OCI-LY7 (cell line): ENCODE measurements at regions not wholly inside any gene's neighbourhood (a gene's known extent, or its start where the extent isn't known, plus 50 kb on each side); places are given as distances from the start of the nearest gene placed in this dataset.
"Not testable (repeated sequence)": the region's sequence is repeated elsewhere in the genome, so short reads cannot be mapped to it uniquely, and the experiment has no call there.

Experiments
- BruUV-seq: library from RNA; stranded (reverse); fragments of 400-500 nt; replicated peaks from 2 replicates; lab custom pipeline; 2021; lab: Mats Ljungman, UMichigan
- CTCF ChIA-PET: fragments of 300-600 bp; sonication (Branson Sonifier 250); formaldehyde crosslinking; loops from one replicate; lab custom pipeline; 2022; ENCODE audit warnings: antibody characterized with exemption; ENCODE audit not compliant: unreplicated experiment; lab: Charles Lee
- POLR2A ChIA-PET: fragments of 300-600 bp; sonication (Branson Sonifier 250); formaldehyde crosslinking; loops from one replicate; lab custom pipeline; 2022; ENCODE audit warnings: antibody characterized with exemption; lab: Charles Lee
- DNase-seq: peaks from one replicate; pipeline ENCODE4 v3.0.0-alpha.2; 2015; ENCODE audit warnings: low spot score
- H2AFZ ChIP-seq: fragments of 200-600 bp; sonication (generic), shearing (Covaris generic); 2 replicates; pipeline ENCODE4 v1.6.1; 2014; ENCODE audit warnings: mild to moderate bottlenecking, antibody characterized with exemption, low read length, moderate library complexity
- H3K27ac ChIP-seq: fragments of 200-600 bp; sonication (generic); 2 replicates; pipeline ENCODE4 v1.5.1; 2014; ENCODE audit warnings: mixed run types, low read depth, mild to moderate bottlenecking, moderate library complexity, low read length, inconsistent platforms; ENCODE audit not compliant: poor library complexity, severe bottlenecking
- H3K36me3 ChIP-seq: fragments of 200-600 bp; sonication (generic); 2 replicates; pipeline ENCODE4 v1.6.1; 2014; ENCODE audit warnings: mild to moderate bottlenecking, antibody characterized with exemption, low read length, moderate library complexity, mixed read lengths; ENCODE audit not compliant: insufficient read depth
- H3K4me1 ChIP-seq: fragments of 200-600 bp; sonication (generic); 2 replicates; pipeline ENCODE4 v1.5.1; 2014; ENCODE audit warnings: mild to moderate bottlenecking, low read length; ENCODE audit not compliant: insufficient read depth, poor library complexity, severe bottlenecking
- H3K4me2 ChIP-seq: fragments of 200-600 bp; sonication (generic); 2 replicates; pipeline ENCODE4 v1.6.1; 2014; ENCODE audit warnings: mild to moderate bottlenecking, low read length
- H3K4me3 ChIP-seq: fragments of 200-600 bp; sonication (generic); 2 replicates; pipeline ENCODE4 v1.5.1; 2014; ENCODE audit warnings: mild to moderate bottlenecking, low read depth, low read length; ENCODE audit not compliant: poor library complexity, severe bottlenecking
- H3K79me2 ChIP-seq: fragments of 200-600 bp; sonication (generic); 2 replicates; pipeline ENCODE4 v1.6.1; 2016; ENCODE audit warnings: low read depth, mild to moderate bottlenecking, low read length, moderate library complexity, mixed read lengths; ENCODE audit not compliant: insufficient read depth
- H3K9me2 ChIP-seq: fragments of 200-600 bp; sonication (generic); 2 replicates; pipeline ENCODE4 v1.6.1; 2016; ENCODE audit warnings: mild to moderate bottlenecking, low read length, mixed read lengths; ENCODE audit not compliant: insufficient read depth
- H3K9me3 ChIP-seq: fragments of 200-600 bp; sonication (generic); 2 replicates; pipeline ENCODE4 v1.6.1; 2014; ENCODE audit warnings: mild to moderate bottlenecking, mixed run types, low read length, mixed read lengths
- H4K20me1 ChIP-seq: fragments of 200-600 bp; sonication (generic); 2 replicates; pipeline ENCODE4 v1.6.1; 2014; ENCODE audit warnings: mild to moderate bottlenecking, antibody characterized with exemption, low read length, moderate library complexity, mixed read lengths; ENCODE audit not compliant: insufficient read depth
- CTCF ChIP-seq: fragments of 200-600 bp; sonication (generic); conservative IDR thresholded peaks from 2 replicates; pipeline ENCODE4 v1.5.1; 2014; ENCODE audit warnings: mild to moderate bottlenecking, antibody characterized with exemption, low read length, moderate library complexity, mixed read lengths
- EZH2phosphoT487 ChIP-seq: fragments of 200-600 bp; sonication (generic); IDR thresholded peaks from 2 replicates; pipeline ENCODE4 v1.6.1; 2018; ENCODE audit warnings: low read depth, borderline replicate concordance, mild to moderate bottlenecking, mixed run types, antibody characterized with exemption, low read length, moderate library complexity, mixed read lengths
- intact Hi-C: fragments of 100-400 bp; cut with micrococcal nuclease; formaldehyde crosslinking; loops from one replicate; pipeline ENCODE4 v1.10.0; 2022; ENCODE audit not compliant: unreplicated experiment

- intact Hi-C loops, result no loop called here
- H3K4me1 ChIP-seq, result no peaks in the 10 kb centered on the region
- H3K27ac ChIP-seq, result no peak overlapping the region
- H3K4me3 ChIP-seq, result no peak overlapping the region
- no peaks in the 10 kb centered on the region for H3K79me2 ChIP-seq
- no peaks in the 10 kb centered on the region for H3K9me3 ChIP-seq
- no peak for DNase-seq
- no peak overlapping the region for H3K4me2 ChIP-seq
- H3K36me3 ChIP-seq, result no peaks in the 10 kb centered on the region
- no peak for TF ChIP-seq CTCF
- no peak for TF ChIP-seq EZH2phosphoT487
- ChIA-PET CTCF (no interaction called here), POLR2A (no interaction called here)
- no peak overlapping the region for H2AFZ ChIP-seq
- no peaks in the 10 kb centered on the region for H3K9me2 ChIP-seq
- no TSS peak for BruUV-seq
- no peaks in the 10 kb centered on the region for H4K20me1 ChIP-seq
These were observed 74.6 kb upstream of the SHOX start for GRCh38 chrX:555725-556666.

- H3K4me2 ChIP-seq, BruUV-seq, H3K9me3 ChIP-seq, H2AFZ ChIP-seq, H3K27ac ChIP-seq, H4K20me1 ChIP-seq, DNase-seq, intact Hi-C loops, H3K4me1 ChIP-seq, H3K9me2 ChIP-seq, CTCF ChIA-PET, H3K79me2 ChIP-seq, H3K4me3 ChIP-seq, POLR2A ChIA-PET, H3K36me3 ChIP-seq: not testable (repeated sequence)
These were observed 73.0 kb upstream of the SHOX start for GRCh38 chrX:557601-558000.

DNA sequence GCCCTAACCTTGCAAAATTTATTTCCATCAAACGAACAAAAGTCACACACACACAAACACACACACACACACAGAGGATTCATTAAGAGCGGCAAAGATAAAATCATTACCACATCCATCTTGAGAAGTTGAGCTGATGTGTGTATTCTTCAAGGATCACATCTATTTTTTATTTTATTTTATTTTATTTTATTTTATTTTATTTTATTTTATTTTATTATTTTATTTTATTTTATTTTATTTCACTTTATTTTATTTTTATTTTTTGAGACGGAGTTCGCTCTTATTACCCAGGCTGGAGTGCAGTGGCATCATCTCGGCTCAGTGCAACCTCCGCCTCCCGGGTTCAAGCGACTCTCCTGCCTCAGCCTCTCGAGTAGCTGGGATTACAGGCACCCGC lies 71.3 kb upstream of the SHOX start:
- CTCF ChIA-PET, H3K36me3 ChIP-seq, DNase-seq, H3K79me2 ChIP-seq, BruUV-seq, H3K9me2 ChIP-seq, POLR2A ChIA-PET, H3K27ac ChIP-seq, H3K9me3 ChIP-seq, H2AFZ ChIP-seq, H3K4me2 ChIP-seq, H3K4me1 ChIP-seq, H3K4me3 ChIP-seq, intact Hi-C loops, H4K20me1 ChIP-seq: not testable (repeated sequence)
